ENCODE measurements at regions not wholly inside any gene's neighbourhood (a gene's known extent, or its start where the extent isn't known, plus 50 kb on each side); places are given as distances from the start of the nearest gene placed in this dataset.
"Not testable (repeated sequence)": the region's sequence is repeated elsewhere in the genome, so short reads cannot be mapped to it uniquely, and the experiment has no call there.

GRCh38 chr6:51001399-51001798, 182.7 kb downstream of the TFAP2B start:
- Histone ChIP-seq H3K9me3 (ENCODE audit: control insufficient read depth, insufficient read depth, low read length) (no peaks in the 10 kb centered on the region), H3K27ac (ENCODE audit: low read depth, low read length) (no peak overlapping the region), H3K79me2 (ENCODE audit: control insufficient read depth, low read length) (no peaks in the 10 kb centered on the region), H4K20me1 (ENCODE audit: control insufficient read depth, insufficient read depth, low read depth, low read length) (no peaks in the 10 kb centered on the region), H3K36me3 (ENCODE audit: control insufficient read depth, low read length) (no peaks in the 10 kb centered on the region), H3K9me2 (replicated peaks; ENCODE audit: control insufficient read depth, low read length) (no peaks in the 10 kb centered on the region), H3K27me3 (ENCODE audit: control insufficient read depth, low read length) (no peaks in the 10 kb centered on the region), H3K4me2 (ENCODE audit: low read length) (no peak overlapping the region), H3F3A (ENCODE audit: control insufficient read depth, insufficient read depth) (no peaks in the 10 kb centered on the region), H3K4me1 (ENCODE audit: control insufficient read depth, low read length) (no peaks in the 10 kb centered on the region), H3K4me3 (ENCODE audit: low read length) (no peak overlapping the region)
- no peak for TF ChIP-seq EZH2phosphoT487 (IDR thresholded peaks at IDR 0.05; ENCODE audit: borderline replicate concordance, low read length)
- TF ChIP-seq CTCF (IDR thresholded peaks at IDR 0.05; ENCODE audit: low read depth, low read length, poor library complexity, severe bottlenecking), result no peak

GRCh38 chr6:51004380-51004779, 185.7 kb downstream of the TFAP2B start:
- TF ChIP-seq CTCF (IDR thresholded peaks at IDR 0.05; ENCODE audit: low read depth, low read length, poor library complexity, severe bottlenecking), result no peak
- no peak for TF ChIP-seq EZH2phosphoT487 (IDR thresholded peaks at IDR 0.05; ENCODE audit: borderline replicate concordance, low read length)
- no peaks in the 10 kb centered on the region for H3K9me2 ChIP-seq (replicated peaks; ENCODE audit: control insufficient read depth, low read length)
- H3K4me2 ChIP-seq (ENCODE audit: low read length), result no peak overlapping the region
- H3K4me3 ChIP-seq (ENCODE audit: low read length), result no peak overlapping the region
- no peaks in the 10 kb centered on the region for H4K20me1 ChIP-seq (ENCODE audit: control insufficient read depth, insufficient read depth, low read depth, low read length)
- H3K9me3 ChIP-seq (ENCODE audit: control insufficient read depth, insufficient read depth, low read length), result no peaks in the 10 kb centered on the region
- H3K36me3 ChIP-seq (ENCODE audit: control insufficient read depth, low read length), result no peaks in the 10 kb centered on the region
- no peaks in the 10 kb centered on the region for H3K27me3 ChIP-seq (ENCODE audit: control insufficient read depth, low read length)
- no peaks in the 10 kb centered on the region for H3K79me2 ChIP-seq (ENCODE audit: control insufficient read depth, low read length)
- H3F3A ChIP-seq (ENCODE audit: control insufficient read depth, insufficient read depth), result no peaks in the 10 kb centered on the region
- no peaks in the 10 kb centered on the region for H3K4me1 ChIP-seq (ENCODE audit: control insufficient read depth, low read length)
- no peak overlapping the region for H3K27ac ChIP-seq (ENCODE audit: low read depth, low read length)

GRCh38 chr6:51005779-51006178, 187.1 kb downstream of the TFAP2B start:
- Histone ChIP-seq H3K4me2 (ENCODE audit: low read length) (no peak overlapping the region), H3K4me3 (ENCODE audit: low read length) (no peak overlapping the region), H3F3A (ENCODE audit: control insufficient read depth, insufficient read depth) (no peaks in the 10 kb centered on the region), H3K27me3 (ENCODE audit: control insufficient read depth, low read length) (no peaks in the 10 kb centered on the region), H3K27ac (ENCODE audit: low read depth, low read length) (no peak overlapping the region), H4K20me1 (ENCODE audit: control insufficient read depth, insufficient read depth, low read depth, low read length) (no peaks in the 10 kb centered on the region), H3K36me3 (ENCODE audit: control insufficient read depth, low read length) (no peaks in the 10 kb centered on the region), H3K9me2 (replicated peaks; ENCODE audit: control insufficient read depth, low read length) (no peaks in the 10 kb centered on the region), H3K79me2 (ENCODE audit: control insufficient read depth, low read length) (no peaks in the 10 kb centered on the region), H3K9me3 (ENCODE audit: control insufficient read depth, insufficient read depth, low read length) (no peaks in the 10 kb centered on the region), H3K4me1 (ENCODE audit: control insufficient read depth, low read length) (no peaks in the 10 kb centered on the region)
- TF ChIP-seq EZH2phosphoT487 (IDR thresholded peaks at IDR 0.05; ENCODE audit: borderline replicate concordance, low read length) (no peak), CTCF (IDR thresholded peaks at IDR 0.05; ENCODE audit: low read depth, low read length, poor library complexity, severe bottlenecking) (no peak)

- Histone ChIP-seq H3K79me2 (ENCODE audit: control insufficient read depth, low read length) (no peaks in the 10 kb centered on the region), H3F3A (ENCODE audit: control insufficient read depth, insufficient read depth) (no peaks in the 10 kb centered on the region), H3K27ac (ENCODE audit: low read depth, low read length) (no peak overlapping the region), H3K9me3 (ENCODE audit: control insufficient read depth, insufficient read depth, low read length) (no peaks in the 10 kb centered on the region), H3K4me3 (ENCODE audit: low read length) (no peak overlapping the region), H4K20me1 (ENCODE audit: control insufficient read depth, insufficient read depth, low read depth, low read length) (no peaks in the 10 kb centered on the region), H3K36me3 (ENCODE audit: control insufficient read depth, low read length) (no peaks in the 10 kb centered on the region), H3K4me2 (ENCODE audit: low read length) (no peak overlapping the region), H3K27me3 (ENCODE audit: control insufficient read depth, low read length) (no peaks in the 10 kb centered on the region), H3K4me1 (ENCODE audit: control insufficient read depth, low read length) (no peaks in the 10 kb centered on the region), H3K9me2 (replicated peaks; ENCODE audit: control insufficient read depth, low read length) (no peaks in the 10 kb centered on the region)
- no peak for TF ChIP-seq CTCF (IDR thresholded peaks at IDR 0.05; ENCODE audit: low read depth, low read length, poor library complexity, severe bottlenecking)
- no peak for TF ChIP-seq EZH2phosphoT487 (IDR thresholded peaks at IDR 0.05; ENCODE audit: borderline replicate concordance, low read length)
These were observed 188.6 kb downstream of the TFAP2B start for GRCh38 chr6:51007237-51007636.

- not testable (repeated sequence) for H3K27me3 ChIP-seq (ENCODE audit: control insufficient read depth, low read length); H3K4me1 ChIP-seq (ENCODE audit: control insufficient read depth, low read length); H3K36me3 ChIP-seq (ENCODE audit: control insufficient read depth, low read length); H3K9me2 ChIP-seq (replicated peaks; ENCODE audit: control insufficient read depth, low read length); H4K20me1 ChIP-seq (ENCODE audit: control insufficient read depth, insufficient read depth, low read depth, low read length); H3K27ac ChIP-seq (ENCODE audit: low read depth, low read length); H3K9me3 ChIP-seq (ENCODE audit: control insufficient read depth, insufficient read depth, low read length); H3K79me2 ChIP-seq (ENCODE audit: control insufficient read depth, low read length); H3K4me3 ChIP-seq (ENCODE audit: low read length); H3K4me2 ChIP-seq (ENCODE audit: low read length); H3F3A ChIP-seq (ENCODE audit: control insufficient read depth, insufficient read depth)
These were observed 190.0 kb downstream of the TFAP2B start for GRCh38 chr6:51008693-51009092.
